CD4-positive, alpha-beta T cell treated with Interferon alpha-2 for 1 hour (primary cell): ENCODE measurements at regions not wholly inside any gene's neighbourhood (a gene's known extent, or its start where the extent isn't known, plus 50 kb on each side); places are given as distances from the start of the nearest gene placed in this dataset.
"Not testable (repeated sequence)": the region's sequence is repeated elsewhere in the genome, so short reads cannot be mapped to it uniquely, and the experiment has no call there.

Source experiments
- DNase-seq, 2 donors: peaks; one replicate each; pipeline ENCODE4 v3.0.0-alpha.2; 2020 to 2022

- no peak for DNase-seq
Measured at GRCh38 chr12:127822809-127823411, 444.1 kb upstream of the TMEM132C start.

DNA sequence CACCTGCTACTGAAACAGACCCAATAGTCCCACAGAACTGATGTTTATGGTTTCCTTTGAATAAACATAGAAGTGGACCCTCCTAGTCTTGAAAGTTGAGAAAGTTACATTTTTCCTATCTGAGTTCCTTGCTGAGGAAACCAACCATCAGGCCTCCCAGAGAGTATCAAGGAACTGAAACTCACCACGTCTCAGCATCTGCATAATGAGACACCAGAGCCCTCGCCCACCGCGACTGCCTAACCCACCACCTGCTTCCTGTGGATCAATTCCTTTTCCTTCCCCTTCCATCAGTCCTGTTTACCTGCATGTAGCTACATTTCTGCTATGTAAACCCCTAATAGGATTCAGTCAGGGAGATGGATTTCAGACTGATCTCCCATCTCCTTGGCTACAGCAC lies 443.2 kb upstream of the TMEM132C start:
- DNase-seq: no peak

GRCh38 chr12:127829281-127830064 lies 437.5 kb upstream of the TMEM132C start:
- DNase-seq: no peak

DNA sequence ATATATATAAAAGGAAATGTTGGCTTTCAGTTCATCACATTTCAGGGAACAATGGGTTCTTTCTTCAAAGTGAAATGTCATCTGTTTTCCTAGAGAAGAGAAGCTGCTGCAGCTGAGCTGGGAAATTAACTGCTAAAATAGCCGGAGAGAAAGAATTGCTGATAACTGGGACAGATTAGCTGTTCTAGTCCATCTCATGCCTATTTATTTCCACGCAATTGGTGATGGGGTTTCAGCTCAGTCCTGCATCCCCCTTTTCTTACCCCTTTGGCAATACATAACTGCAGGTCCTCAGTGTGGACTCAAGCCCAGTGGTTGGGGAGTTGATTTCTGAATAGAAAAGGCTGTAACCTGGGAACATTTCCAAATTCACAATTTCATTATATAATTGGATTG lies 436.9 kb upstream of the TMEM132C start:
- no peak for DNase-seq

DNA sequence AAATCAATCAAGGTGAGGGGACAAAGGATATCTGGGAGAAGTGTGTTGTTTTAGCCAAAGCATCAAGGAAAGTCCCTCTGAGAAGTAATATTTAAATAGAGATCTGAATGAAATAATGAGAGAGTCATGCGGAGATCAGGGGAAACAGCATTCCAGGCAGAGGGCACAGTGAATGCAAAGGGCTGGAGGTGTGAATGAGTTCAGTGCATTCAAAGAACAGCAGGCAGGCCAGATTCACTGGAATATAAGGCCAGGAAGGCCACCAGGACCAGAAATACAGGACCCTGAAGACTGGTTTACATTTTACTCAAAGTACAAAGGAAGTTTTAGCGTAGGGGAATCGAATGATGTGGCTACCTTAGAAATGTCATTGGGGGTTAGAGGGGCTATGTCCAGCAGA lies 436.2 kb upstream of the TMEM132C start:
- no peak for DNase-seq

GRCh38 chr12:127832172-127832571 lies 434.8 kb upstream of the TMEM132C start:
- no peak for DNase-seq

DNA sequence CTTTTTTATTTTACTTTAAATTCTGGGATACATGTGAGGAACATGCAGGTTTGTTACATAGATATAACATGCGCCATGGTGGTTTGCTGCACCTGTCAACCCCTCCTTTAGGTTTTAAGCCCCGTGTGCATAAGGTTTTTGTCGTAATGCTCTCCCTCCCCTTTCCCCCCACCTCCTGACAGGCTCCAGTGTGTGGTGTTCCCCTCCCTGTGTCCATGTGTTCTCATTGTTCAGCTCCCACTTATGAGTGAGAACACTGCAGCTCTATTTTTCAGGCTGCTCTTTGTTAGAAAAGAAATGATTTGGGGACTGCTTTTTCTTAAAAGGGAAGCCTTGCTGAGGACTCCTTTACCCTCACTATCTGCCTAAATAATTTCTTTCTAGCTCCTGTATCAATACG lies 430.2 kb upstream of the TMEM132C start:
- not testable (repeated sequence) for DNase-seq

- no peak for DNase-seq
Measured at GRCh38 chr12:127857661-127858060, 409.3 kb upstream of the TMEM132C start.

- no peak for DNase-seq
Measured at GRCh38 chr12:127860536-127860935, 406.4 kb upstream of the TMEM132C start.

- no peak for DNase-seq
Measured at GRCh38 chr12:127861406-127861805, 405.6 kb upstream of the TMEM132C start.

DNA sequence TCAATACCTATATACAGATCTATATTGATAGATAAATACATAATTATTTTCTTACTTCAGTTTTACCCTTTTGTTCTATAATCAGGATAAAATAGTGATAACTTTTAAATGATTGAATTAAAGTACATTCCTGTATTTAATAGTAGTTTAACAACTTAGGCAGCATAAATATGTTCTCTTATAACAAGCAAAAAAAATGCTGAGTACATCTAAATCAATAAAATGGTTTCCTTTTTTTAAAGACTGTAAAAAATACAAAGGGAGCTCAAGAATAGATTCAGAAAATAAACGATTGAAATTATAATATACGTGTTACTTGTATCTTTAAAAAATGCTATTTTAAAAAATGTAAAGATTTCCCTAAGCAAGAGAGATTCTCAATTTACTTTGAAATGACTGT lies 393.7 kb upstream of the TMEM132C start:
- no peak for DNase-seq

GRCh38 chr12:127881371-127882140 lies 385.4 kb upstream of the TMEM132C start:
- DNase-seq: no peak

DNA sequence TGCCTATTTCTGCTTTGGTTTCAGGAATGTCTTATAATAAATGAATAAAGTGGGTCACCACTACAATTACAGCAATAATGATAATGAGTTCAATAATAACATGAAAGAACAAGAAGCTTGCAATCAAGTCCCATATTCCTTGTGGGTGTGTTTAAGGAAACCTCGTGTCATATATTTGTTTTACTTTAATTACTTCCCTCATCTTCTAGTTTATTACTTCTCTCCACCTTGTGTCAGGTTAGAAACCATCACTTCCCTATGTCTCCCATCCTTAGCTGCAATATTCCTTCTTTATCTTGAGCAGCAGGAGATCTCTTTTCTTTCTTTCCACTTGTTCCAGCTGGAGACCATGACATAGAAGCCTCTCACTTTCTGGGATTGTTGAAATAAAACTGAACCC lies 384.0 kb upstream of the TMEM132C start:
- no peak for DNase-seq

- DNase-seq: no peak
Measured at GRCh38 chr12:127885954-127886750, 380.8 kb upstream of the TMEM132C start.

GRCh38 chr12:127886827-127887226 lies 380.1 kb upstream of the TMEM132C start:
- DNase-seq: no peak

GRCh38 chr12:127888943-127889719 lies 377.8 kb upstream of the TMEM132C start:
- DNase-seq: no peak

- DNase-seq: no peak
Measured at GRCh38 chr12:127893895-127894609, 372.9 kb upstream of the TMEM132C start.

- DNase-seq: no peak
Measured at GRCh38 chr12:127896661-127897060, 370.3 kb upstream of the TMEM132C start.

DNA sequence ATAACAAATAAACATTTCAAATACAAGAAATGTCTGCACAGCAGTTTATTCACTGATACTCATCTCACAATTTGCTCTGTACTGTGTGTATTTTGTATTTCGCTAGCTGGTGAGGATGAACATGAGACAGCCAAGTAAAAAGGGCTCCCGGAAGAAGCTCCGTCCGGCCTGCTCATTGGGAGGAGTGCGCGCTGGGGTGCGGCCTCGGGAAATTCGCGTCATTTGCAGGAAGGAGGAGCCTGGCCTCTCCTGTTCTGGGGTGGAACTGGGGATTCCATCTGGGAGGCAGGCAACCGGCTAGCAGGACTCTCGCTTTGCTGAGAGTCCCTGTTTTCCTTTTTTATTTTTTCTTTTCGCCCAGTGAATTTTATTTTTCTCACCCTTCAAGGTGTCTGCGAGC lies 368.4 kb upstream of the TMEM132C start:
- DNase-seq: no peak

- DNase-seq: no peak
Measured at GRCh38 chr12:127899971-127900370, 367.0 kb upstream of the TMEM132C start.

DNA sequence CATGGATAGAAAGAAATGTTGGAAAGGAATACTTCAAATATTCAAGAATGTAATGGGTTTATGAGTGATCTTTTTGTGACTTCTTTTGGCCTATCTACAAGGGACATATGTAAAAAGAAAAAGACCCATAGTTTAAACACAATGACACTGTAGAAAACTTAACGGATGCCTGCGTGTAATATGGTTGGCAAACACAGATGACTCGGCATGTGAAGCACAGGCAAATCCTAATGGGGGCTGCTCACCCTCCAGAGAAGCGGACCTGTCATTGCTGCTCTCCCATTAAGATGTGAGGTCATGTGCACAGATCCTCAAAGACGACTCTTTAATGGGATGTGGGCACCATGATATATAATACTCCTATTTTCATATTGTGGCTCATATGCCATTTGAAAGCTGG lies 366.6 kb upstream of the TMEM132C start:
- no peak for DNase-seq

DNA sequence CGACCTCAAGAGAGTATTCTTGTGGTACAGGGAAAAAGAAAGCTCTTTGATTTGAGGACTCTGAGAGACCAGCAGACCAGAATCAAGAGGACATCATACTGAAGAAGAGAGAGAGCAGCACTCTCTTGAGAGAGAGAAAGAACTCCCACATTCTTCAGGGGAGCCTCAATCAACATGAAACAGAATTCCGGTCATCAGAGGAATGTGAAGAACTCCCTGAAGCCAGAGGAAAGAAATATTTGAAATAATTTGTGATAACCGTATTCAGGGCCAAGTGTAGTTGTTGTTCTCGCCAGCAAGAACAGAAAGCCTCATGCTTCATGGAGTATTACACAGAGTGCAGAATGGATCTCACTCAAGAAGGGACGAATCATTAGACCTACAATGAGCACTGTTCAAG lies 363.8 kb upstream of the TMEM132C start:
- no peak for DNase-seq
